Fibroblast of skin of abdomen (primary cell): ENCODE measurements at regions not wholly inside any gene's neighbourhood (a gene's known extent, or its start where the extent isn't known, plus 50 kb on each side); places are given as distances from the start of the nearest gene placed in this dataset.
"Not testable (repeated sequence)": the region's sequence is repeated elsewhere in the genome, so short reads cannot be mapped to it uniquely, and the experiment has no call there.

Experiments used
- DNase-seq: peaks from one replicate; pipeline ENCODE4 v3.0.0-alpha.2; 2013

GRCh38 chr4:66522244-66522643, 852.0 kb upstream of the EPHA5 start:
- no peak for DNase-seq

- DNase-seq, result no peak
Observed at GRCh38 chr4:66516940-66517339, 846.7 kb upstream of the EPHA5 start.

- no peak for DNase-seq
Observed at GRCh38 chr4:66506985-66507384, 836.7 kb upstream of the EPHA5 start.

- DNase-seq, result no peak
Observed at GRCh38 chr4:66501997-66502396, 831.7 kb upstream of the EPHA5 start.

GRCh38 chr4:66490729-66491128, 820.4 kb upstream of the EPHA5 start:
- DNase-seq, result no peak

GRCh38 chr4:66489783-66490452, 819.6 kb upstream of the EPHA5 start:
- DNase-seq, result peak; percentile 71

GRCh38 chr4:66489370-66489769, 819.1 kb upstream of the EPHA5 start:
- DNase-seq, result no peak

- DNase-seq, result no peak
Observed at GRCh38 chr4:66486068-66486467, 815.8 kb upstream of the EPHA5 start.

- no peak for DNase-seq
Observed at GRCh38 chr4:66482186-66482585, 811.9 kb upstream of the EPHA5 start.

- no peak for DNase-seq
Observed at GRCh38 chr4:66475596-66475995, 805.3 kb upstream of the EPHA5 start.

- DNase-seq, result no peak
Observed at GRCh38 chr4:66465111-66465510, 794.8 kb upstream of the EPHA5 start.

GRCh38 chr4:66462890-66463289, 792.6 kb upstream of the EPHA5 start:
- DNase-seq, result not testable (repeated sequence)

- DNase-seq, result no peak
Observed at GRCh38 chr4:66451741-66452140, 781.5 kb upstream of the EPHA5 start.

GRCh38 chr4:66443008-66443407, 772.7 kb upstream of the EPHA5 start:
- no peak for DNase-seq

- DNase-seq, result no peak
Observed at GRCh38 chr4:66439508-66439907, 769.2 kb upstream of the EPHA5 start.

GRCh38 chr4:66433706-66434105, 763.4 kb upstream of the EPHA5 start:
- no peak for DNase-seq

GRCh38 chr4:66430856-66431255, 760.6 kb upstream of the EPHA5 start:
- DNase-seq, result peak; percentile 32

GRCh38 chr4:66429276-66429675, 759.0 kb upstream of the EPHA5 start:
- peak; percentile 0 for DNase-seq

- no peak for DNase-seq
Observed at GRCh38 chr4:66416425-66416824, 746.1 kb upstream of the EPHA5 start.

- DNase-seq, result no peak
Observed at GRCh38 chr4:66404141-66404540, 733.9 kb upstream of the EPHA5 start.

GRCh38 chr4:66376921-66377320, 706.6 kb upstream of the EPHA5 start:
- no peak for DNase-seq

- no peak for DNase-seq
Observed at GRCh38 chr4:66376396-66376795, 706.1 kb upstream of the EPHA5 start.

GRCh38 chr4:66373268-66373667, 703.0 kb upstream of the EPHA5 start:
- no peak for DNase-seq

- DNase-seq, result peak; percentile 4
Observed at GRCh38 chr4:66372706-66373105, 702.4 kb upstream of the EPHA5 start.

GRCh38 chr4:66367043-66367660, 696.9 kb upstream of the EPHA5 start:
- DNase-seq, result no peak
